ENCODE measurements at regions not wholly inside any gene's neighbourhood (a gene's known extent, or its start where the extent isn't known, plus 50 kb on each side); places are given as distances from the start of the nearest gene placed in this dataset.

DNA sequence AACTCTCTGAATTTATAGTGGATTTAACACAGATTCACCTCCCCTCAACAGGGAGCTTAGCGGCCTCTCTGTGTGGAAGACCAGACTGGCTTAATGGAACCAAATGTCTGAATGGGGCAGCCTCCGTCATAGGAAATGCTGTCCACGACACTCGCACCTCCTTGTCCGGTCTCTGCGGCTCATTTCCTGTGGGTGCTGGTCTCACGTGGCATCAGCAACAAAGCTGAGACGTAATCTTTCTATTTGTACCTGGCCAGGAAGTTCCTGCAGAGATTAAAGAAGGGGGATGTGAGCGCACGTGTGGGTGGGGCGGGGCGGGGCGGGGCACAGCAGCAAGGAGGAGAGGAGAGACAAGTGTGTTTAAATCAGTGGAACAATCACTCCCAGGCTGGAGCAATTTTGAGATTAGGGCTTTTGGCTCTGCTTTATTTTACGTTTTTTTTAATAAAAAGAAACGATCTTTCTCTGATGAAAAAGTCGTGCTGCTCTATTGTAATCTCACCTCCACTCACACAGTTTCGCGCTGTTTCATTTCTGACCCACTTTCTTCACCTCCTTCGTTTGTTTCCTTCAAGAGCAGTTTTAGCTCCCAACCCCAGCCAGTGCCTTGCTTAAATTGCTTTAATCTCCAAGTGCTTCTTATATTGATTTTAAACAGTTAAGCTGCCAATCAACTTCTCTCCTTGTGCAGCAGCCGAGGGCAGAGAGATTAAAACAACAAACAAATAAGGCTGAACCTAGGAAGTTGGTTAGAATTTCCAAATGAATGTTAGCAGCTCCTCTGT, 132.2 kb upstream of the ASTN2 start:
- TF ChIP-seq, protein P1, sequence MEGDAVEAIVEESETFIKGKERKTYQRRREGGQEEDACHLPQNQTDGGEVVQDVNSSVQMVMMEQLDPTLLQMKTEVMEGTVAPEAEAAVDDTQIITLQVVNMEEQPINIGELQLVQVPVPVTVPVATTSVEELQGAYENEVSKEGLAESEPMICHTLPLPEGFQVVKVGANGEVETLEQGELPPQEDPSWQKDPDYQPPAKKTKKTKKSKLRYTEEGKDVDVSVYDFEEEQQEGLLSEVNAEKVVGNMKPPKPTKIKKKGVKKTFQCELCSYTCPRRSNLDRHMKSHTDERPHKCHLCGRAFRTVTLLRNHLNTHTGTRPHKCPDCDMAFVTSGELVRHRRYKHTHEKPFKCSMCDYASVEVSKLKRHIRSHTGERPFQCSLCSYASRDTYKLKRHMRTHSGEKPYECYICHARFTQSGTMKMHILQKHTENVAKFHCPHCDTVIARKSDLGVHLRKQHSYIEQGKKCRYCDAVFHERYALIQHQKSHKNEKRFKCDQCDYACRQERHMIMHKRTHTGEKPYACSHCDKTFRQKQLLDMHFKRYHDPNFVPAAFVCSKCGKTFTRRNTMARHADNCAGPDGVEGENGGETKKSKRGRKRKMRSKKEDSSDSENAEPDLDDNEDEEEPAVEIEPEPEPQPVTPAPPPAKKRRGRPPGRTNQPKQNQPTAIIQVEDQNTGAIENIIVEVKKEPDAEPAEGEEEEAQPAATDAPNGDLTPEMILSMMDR (IDR thresholded peaks at IDR 0.05) = no peak
- no peak for TF ChIP-seq POLR2A (IDR thresholded peaks at IDR 0.05)
